ENCODE measurements at regions not wholly inside any gene's neighbourhood (a gene's known extent, or its start where the extent isn't known, plus 50 kb on each side); places are given as distances from the start of the nearest gene placed in this dataset.

- TF ChIP-seq POLR2A (IDR thresholded peaks at IDR 0.05) = no peak
- TF ChIP-seq, protein P1, sequence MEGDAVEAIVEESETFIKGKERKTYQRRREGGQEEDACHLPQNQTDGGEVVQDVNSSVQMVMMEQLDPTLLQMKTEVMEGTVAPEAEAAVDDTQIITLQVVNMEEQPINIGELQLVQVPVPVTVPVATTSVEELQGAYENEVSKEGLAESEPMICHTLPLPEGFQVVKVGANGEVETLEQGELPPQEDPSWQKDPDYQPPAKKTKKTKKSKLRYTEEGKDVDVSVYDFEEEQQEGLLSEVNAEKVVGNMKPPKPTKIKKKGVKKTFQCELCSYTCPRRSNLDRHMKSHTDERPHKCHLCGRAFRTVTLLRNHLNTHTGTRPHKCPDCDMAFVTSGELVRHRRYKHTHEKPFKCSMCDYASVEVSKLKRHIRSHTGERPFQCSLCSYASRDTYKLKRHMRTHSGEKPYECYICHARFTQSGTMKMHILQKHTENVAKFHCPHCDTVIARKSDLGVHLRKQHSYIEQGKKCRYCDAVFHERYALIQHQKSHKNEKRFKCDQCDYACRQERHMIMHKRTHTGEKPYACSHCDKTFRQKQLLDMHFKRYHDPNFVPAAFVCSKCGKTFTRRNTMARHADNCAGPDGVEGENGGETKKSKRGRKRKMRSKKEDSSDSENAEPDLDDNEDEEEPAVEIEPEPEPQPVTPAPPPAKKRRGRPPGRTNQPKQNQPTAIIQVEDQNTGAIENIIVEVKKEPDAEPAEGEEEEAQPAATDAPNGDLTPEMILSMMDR (IDR thresholded peaks at IDR 0.05) = no peak
Observed at GRCh38 chr6:119887666-119888065, 538.1 kb upstream of the MAN1A1 start.
